ENCODE measurements at regions not wholly inside any gene's neighbourhood (a gene's known extent, or its start where the extent isn't known, plus 50 kb on each side); places are given as distances from the start of the nearest gene placed in this dataset.

DNA sequence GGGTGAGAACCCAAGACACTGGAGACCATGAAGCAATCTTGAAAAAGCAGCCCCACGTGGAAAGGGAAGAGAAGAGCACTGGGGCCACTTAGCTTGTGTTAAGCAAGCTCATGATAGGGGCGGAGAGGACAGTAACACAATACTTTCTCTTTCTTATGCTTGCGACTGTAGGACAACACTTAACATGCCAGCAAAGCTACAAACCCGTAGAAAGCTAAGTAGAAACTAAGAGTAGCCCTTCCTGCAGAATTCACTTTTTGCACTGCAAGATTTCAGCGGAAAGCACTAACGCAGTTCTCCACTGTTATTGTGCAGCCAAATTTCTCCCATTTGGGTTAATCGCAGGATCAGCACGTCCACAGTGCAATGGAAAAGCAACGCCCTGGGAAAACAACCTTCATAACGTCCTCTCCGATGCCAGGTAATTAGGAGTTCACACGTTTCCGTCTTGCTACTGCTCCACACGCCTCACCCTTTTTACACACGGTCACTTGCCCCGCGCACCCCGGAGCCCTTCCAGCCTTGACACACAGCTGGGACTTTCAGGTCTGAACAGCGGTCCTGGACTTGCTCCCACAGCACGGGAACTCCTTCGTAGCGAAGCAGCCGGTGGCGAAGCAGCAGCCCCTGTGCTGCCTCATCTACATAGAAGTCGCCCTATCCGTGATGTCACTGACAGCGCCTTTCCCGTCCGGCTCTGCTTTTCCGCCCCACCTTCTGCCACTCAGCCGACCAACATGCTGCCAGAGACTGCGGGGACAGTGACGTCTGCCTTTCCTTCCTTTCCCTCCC is 148.6 kb downstream of the PPIAL4G start (continued):
- TF ChIP-seq GLI4 (CRISPR knock-in tag; IDR thresholded peaks at IDR 0.05; ENCODE audit: borderline replicate concordance) (no peak), CREB1 (IDR thresholded peaks at IDR 0.05) (peak; percentile 84), CREB1 (CRISPR knock-in tag; IDR thresholded peaks at IDR 0.05) (peak; percentile 76), CEBPB (IDR thresholded peaks at IDR 0.05; ENCODE audit: borderline replicate concordance, low read depth, low read length) (no peak), NCOR1 (IDR thresholded peaks at IDR 0.05; ENCODE audit: borderline replicate concordance, low read length) (no peak), ZNF75D (CRISPR knock-in tag; IDR thresholded peaks at IDR 0.05; ENCODE audit: borderline replicate concordance) (no peak), THRA (CRISPR knock-in tag; IDR thresholded peaks at IDR 0.05; ENCODE audit: borderline replicate concordance) (no peak), TBL1XR1 (IDR thresholded peaks at IDR 0.05; ENCODE audit: borderline replicate concordance, low read length, partially characterized antibody) (no peak), ZNF556 (CRISPR knock-in tag; IDR thresholded peaks at IDR 0.05; ENCODE audit: borderline replicate concordance) (no peak), ZNF775 (CRISPR knock-in tag; IDR thresholded peaks at IDR 0.05; ENCODE audit: borderline replicate concordance) (no peak), ZNF563 (CRISPR knock-in tag; IDR thresholded peaks at IDR 0.05) (no peak), HDAC1 (CRISPR knock-in tag; IDR thresholded peaks at IDR 0.05) (no peak), ZNF619 (CRISPR knock-in tag; IDR thresholded peaks at IDR 0.05) (no peak), MED13 (CRISPR knock-in tag; IDR thresholded peaks at IDR 0.05) (no peak), THYN1 (CRISPR knock-in tag; IDR thresholded peaks at IDR 0.05; ENCODE audit: borderline replicate concordance, low read depth) (no peak), PHF8 (CRISPR knock-in tag; IDR thresholded peaks at IDR 0.05) (no peak; the same call in 1 of the 2 replicates), ZNF576 (CRISPR knock-in tag; IDR thresholded peaks at IDR 0.05) (no peak), REST (IDR thresholded peaks at IDR 0.05; ENCODE audit: borderline replicate concordance in 1 of 2, low read depth in 1 of 2, low read length in 2 of 2) (no peak), ZNF460 (CRISPR knock-in tag; IDR thresholded peaks at IDR 0.05; ENCODE audit: borderline replicate concordance) (no peak)
- TF ChIP-seq, protein P1, sequence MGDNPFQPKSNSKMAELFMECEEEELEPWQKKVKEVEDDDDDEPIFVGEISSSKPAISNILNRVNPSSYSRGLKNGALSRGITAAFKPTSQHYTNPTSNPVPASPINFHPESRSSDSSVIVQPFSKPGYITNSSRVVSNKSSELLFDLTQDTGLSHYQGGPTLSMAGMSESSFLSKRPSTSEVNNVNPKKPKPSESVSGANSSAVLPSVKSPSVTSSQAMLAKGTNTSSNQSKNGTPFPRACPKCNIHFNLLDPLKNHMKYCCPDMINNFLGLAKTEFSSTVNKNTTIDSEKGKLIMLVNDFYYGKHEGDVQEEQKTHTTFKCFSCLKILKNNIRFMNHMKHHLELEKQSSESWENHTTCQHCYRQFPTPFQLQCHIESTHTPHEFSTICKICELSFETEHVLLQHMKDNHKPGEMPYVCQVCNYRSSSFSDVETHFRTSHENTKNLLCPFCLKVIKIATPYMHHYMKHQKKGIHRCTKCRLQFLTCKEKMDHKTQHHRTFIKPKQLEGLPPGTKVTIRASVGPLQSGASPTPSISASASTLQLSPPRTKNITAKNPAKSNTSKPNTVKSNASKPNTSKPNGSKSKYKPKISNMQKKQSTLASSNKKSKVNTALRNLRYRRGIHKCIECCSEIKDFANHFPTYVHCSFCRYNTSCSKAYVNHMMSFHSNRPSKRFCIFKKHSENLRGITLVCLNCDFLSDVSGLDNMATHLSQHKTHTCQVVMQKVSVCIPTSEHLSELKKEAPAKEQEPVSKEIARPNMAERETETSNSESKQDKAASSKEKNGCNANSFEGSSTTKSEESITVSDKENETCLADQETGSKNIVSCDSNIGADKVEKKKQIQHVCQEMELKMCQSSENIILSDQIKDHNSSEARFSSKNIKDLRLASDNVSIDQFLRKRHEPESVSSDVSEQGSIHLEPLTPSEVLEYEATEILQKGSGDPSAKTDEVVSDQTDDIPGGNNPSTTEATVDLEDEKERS (CRISPR knock-in tag; IDR thresholded peaks at IDR 0.05): no peak; the same call in 1 of the 2 replicates
